Adrenal gland (tissue), 9 donors: ENCODE measurements at regions not wholly inside any gene's neighbourhood (a gene's known extent, or its start where the extent isn't known, plus 50 kb on each side); places are given as distances from the start of the nearest gene placed in this dataset.

Source experiments
- DNase-seq, 7 donors: peaks; one replicate each; pipeline ENCODE4 v3.0.0-alpha.2; 2019 to 2020
- H3K27ac ChIP-seq, 5 donors: fragments of 200-600 bp; sonication (generic) in 4 of 5; 1 replicate in 3 of 5; 2 replicates in 2 of 5; pipeline versions ENCODE4 v1.5.1 to v1.8.0; 2016 to 2020; ENCODE audit warnings: mild to moderate bottlenecking in 1 of 5
- H3K27me3 ChIP-seq: fragments of 200-600 bp; 2 replicates; pipeline ENCODE4 v1.8.0; 2021
- H3K36me3 ChIP-seq, 2 donors: fragments of 200-600 bp; replicated peaks in 1 of 2; 1 replicate in 1 of 2; 2 replicates in 1 of 2; pipeline versions ENCODE4 v1.5.1 to v1.8.0; 2018 to 2022
- H3K4me1 ChIP-seq, 2 donors: fragments of 200-600 bp; replicated peaks in 1 of 2; 1 replicate in 1 of 2; 2 replicates in 1 of 2; pipeline versions ENCODE4 v1.5.1 to v1.8.0; 2018 to 2021
- H3K4me3 ChIP-seq, 4 donors: fragments of 200-600 bp; sonication (generic) in 3 of 4; one replicate each; pipeline ENCODE4 v1.5.1; 2016 to 2018
- H3K9me3 ChIP-seq, 3 donors: fragments of 200-600 bp; sonication (generic) in 1 of 3; replicated peaks in 1 of 3; 1 replicate in 2 of 3; 2 replicates in 1 of 3; pipeline versions ENCODE4 v1.5.1 to v1.8.0; 2016 to 2021
- CTCF ChIP-seq, 6 experiments: fragments of 450-650 bp in 4 of 6; fragments of 200-600 bp in 2 of 6; sonication (generic) in 1 of 6; IDR thresholded peaks; 1 replicate in 5 of 6; 2 replicates in 1 of 6; pipeline versions ENCODE4 v1.5.1 to v1.8.0; 2016 to 2021; ENCODE audit warnings: antibody characterized with exemption in 6 of 6, mild to moderate bottlenecking in 2 of 6, moderate library complexity in 1 of 6
- POLR2A ChIP-seq, 2 donors: fragments of 450-650 bp; IDR thresholded peaks; one replicate each; pipeline ENCODE4 v1.6.1; 2017; ENCODE audit warnings: antibody characterized with exemption in 2 of 2, mild to moderate bottlenecking in 2 of 2, moderate library complexity in 1 of 2
- WGBS, 4 donors: extraction: QIAGEN DNeasy Blood & Tissue Kit in 2 of 4; methylation state at CpG; one replicate each; pipeline versions ENCODE4 v1.1.5 to v1.1.7; 2013 to 2017; 5-methylcytosine and 5-hydroxymethylcytosine counted together
- intact Hi-C, 2 donors: fragments of 100-400 bp; cut with DNase I; formaldehyde crosslinking; loops; one replicate each; pipeline versions ENCODE4 v1.14.1 to v1.15.0; 2022 to 2023
- donor health status: healthy with polysubstance abuse.
- donor health status: Bipolar disorder and iron deficiency.
- donor health status: DM: yes; HTN: yes; CAD: no.
- donor health status: DM: no; HTN: no; CAD: no.
- donor health status: DM: no; HTN: no; CAD: no.

DNA sequence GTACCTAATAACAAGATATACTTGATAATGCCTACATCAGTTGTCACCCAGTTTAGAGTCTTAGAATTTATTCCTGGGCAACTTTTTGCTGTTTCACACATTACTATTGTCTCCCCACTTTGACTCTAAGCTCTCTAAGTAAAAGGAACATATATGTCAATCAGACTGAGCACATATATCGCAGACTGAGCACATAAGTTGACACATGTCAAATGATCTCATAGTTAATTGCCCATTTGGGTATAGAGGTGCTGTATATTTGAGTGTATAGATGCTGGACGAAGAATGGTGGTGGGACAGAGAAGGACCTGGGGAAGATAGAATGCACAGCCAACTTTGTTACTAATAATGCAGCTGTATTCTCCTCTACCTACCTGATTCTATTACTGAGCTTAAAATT lies 746.0 kb upstream of the CDH2 start:
- no peak overlapping the region for H3K4me3 ChIP-seq
- no peaks in the 10 kb centered on the region for H3K4me1 ChIP-seq
- H3K9me3 ChIP-seq: no peaks in the 10 kb centered on the region
- no peaks in the 10 kb centered on the region for H3K27me3 ChIP-seq
- intact Hi-C loops: no loop called here
- no peak overlapping the region for H3K27ac ChIP-seq
- no peaks in the 10 kb centered on the region for H3K36me3 ChIP-seq
- no peak for DNase-seq
- TF ChIP-seq CTCF (IDR thresholded peaks at IDR 0.05) (no peak), POLR2A (IDR thresholded peaks at IDR 0.05) (no peak)
- WGBS, 4 donors: 72 to 89% (median 74%) methylated on average over 2 of the region's 2 CpGs

DNA sequence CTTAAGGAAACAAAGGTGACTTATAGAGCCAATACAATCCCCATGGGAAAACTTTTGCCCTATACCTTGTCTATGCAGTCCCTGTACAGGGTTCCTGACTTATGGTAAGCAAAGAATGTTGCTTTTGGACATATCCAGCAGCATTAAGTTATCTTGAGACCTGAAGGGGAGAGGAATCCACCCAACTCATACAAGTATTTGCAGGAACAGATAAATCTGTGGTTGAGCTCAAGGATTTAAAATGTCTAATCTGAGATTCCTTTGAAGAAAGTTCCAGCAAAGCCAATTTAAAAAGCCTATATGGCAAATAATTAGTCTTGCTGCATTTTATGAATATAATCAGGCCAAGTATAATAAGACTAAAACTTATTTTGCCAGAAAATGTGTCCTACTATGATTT lies 739.5 kb upstream of the CDH2 start:
- TF ChIP-seq CTCF (IDR thresholded peaks at IDR 0.05): no peak
- Histone ChIP-seq H3K4me3 (no peak overlapping the region), H3K9me3 (no peaks in the 10 kb centered on the region), H3K27me3 (no peaks in the 10 kb centered on the region), H3K36me3 (no peaks in the 10 kb centered on the region), H3K4me1 (no peaks in the 10 kb centered on the region), H3K27ac (no peak overlapping the region)
- intact Hi-C loops: no loop called here
- no peak for DNase-seq

GRCh38 chr18:28905509-28905908 lies 728.6 kb upstream of the CDH2 start:
- no peak for DNase-seq
- Histone ChIP-seq H3K36me3 (no peaks in the 10 kb centered on the region), H3K9me3 (no peaks in the 10 kb centered on the region), H3K27ac (no peak overlapping the region), H3K4me1 (no peaks in the 10 kb centered on the region), H3K4me3 (no peak overlapping the region), H3K27me3 (no peaks in the 10 kb centered on the region)
- no peak for TF ChIP-seq CTCF (IDR thresholded peaks at IDR 0.05)
- no peak for TF ChIP-seq POLR2A (IDR thresholded peaks at IDR 0.05)
- 26 to 60% (median 38%) methylated on average over 1 of the region's 1 CpG for WGBS, 4 donors
- intact Hi-C loops: no loop called here

- DNase-seq: no peak
- WGBS, 4 donors: 36 to 69% (median 52%) methylated on average over 1 of the region's 1 CpG
- Histone ChIP-seq H3K27ac (no peak overlapping the region), H3K27me3 (no peaks in the 10 kb centered on the region), H3K36me3 (no peaks in the 10 kb centered on the region), H3K9me3 (no peaks in the 10 kb centered on the region), H3K4me1 (no peaks in the 10 kb centered on the region), H3K4me3 (no peak overlapping the region)
- TF ChIP-seq POLR2A (IDR thresholded peaks at IDR 0.05) (no peak), CTCF (IDR thresholded peaks at IDR 0.05) (no peak)
- intact Hi-C loops: no loop called here
Observed at GRCh38 chr18:28904789-28905364, 727.9 kb upstream of the CDH2 start.
